ENCODE measurements at regions not wholly inside any gene's neighbourhood (a gene's known extent, or its start where the extent isn't known, plus 50 kb on each side); places are given as distances from the start of the nearest gene placed in this dataset.

DNA sequence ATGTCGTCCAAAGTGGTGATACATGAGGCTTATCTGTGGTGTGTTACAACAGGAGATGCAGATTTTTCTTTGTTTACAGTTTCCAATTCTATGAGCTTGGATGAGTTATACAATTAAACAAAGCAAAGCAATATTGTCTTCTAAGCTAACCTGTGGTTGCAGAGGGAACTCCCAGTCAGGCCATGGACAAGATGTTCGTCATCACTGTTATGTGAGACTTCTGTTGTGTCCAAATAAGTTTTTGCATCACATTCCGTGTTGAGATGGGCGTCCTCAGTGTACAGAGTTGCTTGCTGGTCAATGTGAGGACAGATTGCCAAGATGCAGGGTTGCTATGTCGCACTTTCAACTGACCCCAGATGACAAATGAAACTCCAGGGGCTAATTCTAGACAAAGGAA lies 189.3 kb downstream of the IRF8 start:
- TF ChIP-seq, protein P1, sequence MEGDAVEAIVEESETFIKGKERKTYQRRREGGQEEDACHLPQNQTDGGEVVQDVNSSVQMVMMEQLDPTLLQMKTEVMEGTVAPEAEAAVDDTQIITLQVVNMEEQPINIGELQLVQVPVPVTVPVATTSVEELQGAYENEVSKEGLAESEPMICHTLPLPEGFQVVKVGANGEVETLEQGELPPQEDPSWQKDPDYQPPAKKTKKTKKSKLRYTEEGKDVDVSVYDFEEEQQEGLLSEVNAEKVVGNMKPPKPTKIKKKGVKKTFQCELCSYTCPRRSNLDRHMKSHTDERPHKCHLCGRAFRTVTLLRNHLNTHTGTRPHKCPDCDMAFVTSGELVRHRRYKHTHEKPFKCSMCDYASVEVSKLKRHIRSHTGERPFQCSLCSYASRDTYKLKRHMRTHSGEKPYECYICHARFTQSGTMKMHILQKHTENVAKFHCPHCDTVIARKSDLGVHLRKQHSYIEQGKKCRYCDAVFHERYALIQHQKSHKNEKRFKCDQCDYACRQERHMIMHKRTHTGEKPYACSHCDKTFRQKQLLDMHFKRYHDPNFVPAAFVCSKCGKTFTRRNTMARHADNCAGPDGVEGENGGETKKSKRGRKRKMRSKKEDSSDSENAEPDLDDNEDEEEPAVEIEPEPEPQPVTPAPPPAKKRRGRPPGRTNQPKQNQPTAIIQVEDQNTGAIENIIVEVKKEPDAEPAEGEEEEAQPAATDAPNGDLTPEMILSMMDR (conservative IDR thresholded peaks at IDR 0.05): no peak
- no peak for TF ChIP-seq ZFX (IDR thresholded peaks at IDR 0.05)

Measured in C4-2B (cell line).